ENCODE measurements at regions not wholly inside any gene's neighbourhood (a gene's known extent, or its start where the extent isn't known, plus 50 kb on each side); places are given as distances from the start of the nearest gene placed in this dataset.

DNA sequence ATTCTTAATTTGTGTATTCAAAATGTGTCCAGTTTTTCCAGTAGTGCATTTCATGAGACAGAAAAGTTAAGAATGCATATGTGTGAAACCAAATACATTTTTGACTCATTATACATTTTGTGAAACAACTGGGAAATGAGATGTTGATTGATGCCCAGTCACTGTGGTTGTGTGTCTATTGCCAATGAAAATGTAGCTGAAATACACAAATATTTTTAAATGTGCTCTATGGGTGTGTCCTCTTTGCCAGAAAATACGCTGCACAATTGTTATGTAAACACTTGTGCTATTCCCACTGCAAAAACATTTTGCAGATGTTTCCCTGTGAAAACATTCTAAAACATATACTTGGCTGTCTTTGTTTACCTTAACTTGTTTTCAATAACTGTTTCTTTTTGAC, 395.2 kb downstream of the TFEC start:
- DNase-seq: no peak

GRCh38 chr7:115634633-115635032, 395.9 kb downstream of the TFEC start:
- Histone ChIP-seq H3K27ac (no peak overlapping the region), H3K4me1 (no peaks in the 10 kb centered on the region), H3K27me3 (no peaks in the 10 kb centered on the region), H3K36me3 (no peaks in the 10 kb centered on the region), H3K4me3 (no peak overlapping the region), H3K9me3 (no peaks in the 10 kb centered on the region)
- no peak for DNase-seq
- WGBS, 2 donors: 22 to 33% methylated on average over 4 of the region's 4 CpGs
- intact Hi-C loops (cut with DNase I): no loop called here
- TF ChIP-seq POLR2A (IDR thresholded peaks at IDR 0.05) (no peak), CTCF (IDR thresholded peaks at IDR 0.05) (no peak)

More for the DNA sequence above, 395.2 kb downstream of the TFEC start:
- no peak overlapping the region for H3K27ac ChIP-seq
- no peak for TF ChIP-seq POLR2A (IDR thresholded peaks at IDR 0.05)
- no peak for TF ChIP-seq CTCF (IDR thresholded peaks at IDR 0.05)
- no peaks in the 10 kb centered on the region for H3K27me3 ChIP-seq
- H3K4me1 ChIP-seq: no peaks in the 10 kb centered on the region
- H3K4me3 ChIP-seq: no peak overlapping the region
- H3K9me3 ChIP-seq: no peaks in the 10 kb centered on the region
- H3K36me3 ChIP-seq: no peaks in the 10 kb centered on the region
- intact Hi-C loops (cut with DNase I): no loop called here
- 9 to 30% methylated on average over 1 of the region's 1 CpG for WGBS, 2 donors

- no peak for DNase-seq
- intact Hi-C loops (cut with DNase I): no loop called here
- H3K36me3 ChIP-seq: no peaks in the 10 kb centered on the region
- H3K27ac ChIP-seq: no peak overlapping the region
- WGBS, 2 donors: 78 to 86% methylated on average over 5 of the region's 5 CpGs
- TF ChIP-seq CTCF (IDR thresholded peaks at IDR 0.05): no peak
- no peak for TF ChIP-seq POLR2A (IDR thresholded peaks at IDR 0.05)
- no peaks in the 10 kb centered on the region for H3K4me1 ChIP-seq
- no peaks in the 10 kb centered on the region for H3K9me3 ChIP-seq
- H3K4me3 ChIP-seq: no peak overlapping the region
- no peaks in the 10 kb centered on the region for H3K27me3 ChIP-seq
Observed at GRCh38 chr7:115632636-115633035, 397.9 kb downstream of the TFEC start.

- H3K4me1 ChIP-seq: no peaks in the 10 kb centered on the region
- H3K36me3 ChIP-seq: no peaks in the 10 kb centered on the region
- WGBS, 2 donors: 70 to 75% methylated on average over 6 of the region's 6 CpGs
- H3K27ac ChIP-seq: no peak overlapping the region
- no peak for DNase-seq
- TF ChIP-seq POLR2A (IDR thresholded peaks at IDR 0.05) (no peak), CTCF (IDR thresholded peaks at IDR 0.05) (no peak)
- intact Hi-C loops (cut with DNase I): no loop called here
- no peak overlapping the region for H3K4me3 ChIP-seq
- H3K27me3 ChIP-seq: no peaks in the 10 kb centered on the region
- H3K9me3 ChIP-seq: no peaks in the 10 kb centered on the region
Observed at GRCh38 chr7:115631782-115632181, 398.8 kb downstream of the TFEC start.

DNA sequence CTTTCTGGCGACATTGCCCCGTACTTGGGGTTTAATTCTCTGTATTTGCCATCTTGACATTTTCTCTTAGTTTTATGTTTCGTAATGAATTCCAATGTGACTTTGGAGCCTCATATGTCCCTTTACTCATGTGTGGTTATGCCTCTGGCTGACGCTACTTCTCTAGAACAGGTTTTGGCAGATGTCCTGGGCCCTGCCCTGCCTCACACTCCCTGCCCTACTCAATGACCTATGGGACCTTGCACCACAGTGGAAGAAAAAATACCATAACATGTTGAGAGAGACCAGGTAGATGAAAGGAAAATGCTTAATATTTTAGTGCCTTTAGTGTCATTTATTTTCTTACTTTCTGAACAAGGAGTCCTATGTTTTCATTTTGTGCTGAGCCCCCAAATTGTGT, 400.5 kb downstream of the TFEC start:
- no peak overlapping the region for H3K27ac ChIP-seq
- no peaks in the 10 kb centered on the region for H3K9me3 ChIP-seq
- H3K4me3 ChIP-seq: no peak overlapping the region
- no peaks in the 10 kb centered on the region for H3K27me3 ChIP-seq
- DNase-seq: no peak
- no peak for TF ChIP-seq CTCF (IDR thresholded peaks at IDR 0.05)
- TF ChIP-seq POLR2A (IDR thresholded peaks at IDR 0.05): no peak
- intact Hi-C loops (cut with DNase I): no loop called here
- no peaks in the 10 kb centered on the region for H3K4me1 ChIP-seq
- 78% methylated on average over 4 of the region's 4 CpGs for WGBS, 2 donors
- no peaks in the 10 kb centered on the region for H3K36me3 ChIP-seq

Data from esophagus squamous epithelium (tissue), 5 donors.